ENCODE measurements at regions not wholly inside any gene's neighbourhood (a gene's known extent, or its start where the extent isn't known, plus 50 kb on each side); places are given as distances from the start of the nearest gene placed in this dataset.

DNA sequence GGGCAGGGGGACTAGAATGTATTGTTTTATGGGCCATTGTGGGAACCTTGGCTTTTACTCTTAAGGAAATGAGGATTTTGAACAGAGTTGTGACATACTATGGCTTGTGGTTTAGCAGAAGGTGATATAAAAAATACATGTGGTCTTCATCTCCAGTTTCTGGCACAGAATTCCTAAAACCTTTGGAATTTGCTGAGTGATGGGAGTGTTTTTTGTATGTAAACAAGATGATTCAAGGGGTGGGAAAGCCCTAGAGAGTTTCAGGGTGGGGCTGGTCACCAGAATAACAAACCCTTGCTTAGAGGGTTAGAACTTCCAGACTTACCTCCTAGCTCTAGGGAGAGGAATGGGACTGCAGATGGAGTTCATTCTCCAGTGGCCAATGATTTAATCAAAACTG, 316.1 kb downstream of the PHKB start:
- Histone ChIP-seq H3K4me1 (no peaks in the 10 kb centered on the region), H3K27ac (no peak overlapping the region), H3K4me3 (no peak overlapping the region), H3K36me3 (no peaks in the 10 kb centered on the region), H3K27me3 (no peaks in the 10 kb centered on the region), H3K9me3 (no peaks in the 10 kb centered on the region)
- DNase-seq = no peak
- no peak for TF ChIP-seq POLR2A (IDR thresholded peaks at IDR 0.05)
- TF ChIP-seq, protein P1, sequence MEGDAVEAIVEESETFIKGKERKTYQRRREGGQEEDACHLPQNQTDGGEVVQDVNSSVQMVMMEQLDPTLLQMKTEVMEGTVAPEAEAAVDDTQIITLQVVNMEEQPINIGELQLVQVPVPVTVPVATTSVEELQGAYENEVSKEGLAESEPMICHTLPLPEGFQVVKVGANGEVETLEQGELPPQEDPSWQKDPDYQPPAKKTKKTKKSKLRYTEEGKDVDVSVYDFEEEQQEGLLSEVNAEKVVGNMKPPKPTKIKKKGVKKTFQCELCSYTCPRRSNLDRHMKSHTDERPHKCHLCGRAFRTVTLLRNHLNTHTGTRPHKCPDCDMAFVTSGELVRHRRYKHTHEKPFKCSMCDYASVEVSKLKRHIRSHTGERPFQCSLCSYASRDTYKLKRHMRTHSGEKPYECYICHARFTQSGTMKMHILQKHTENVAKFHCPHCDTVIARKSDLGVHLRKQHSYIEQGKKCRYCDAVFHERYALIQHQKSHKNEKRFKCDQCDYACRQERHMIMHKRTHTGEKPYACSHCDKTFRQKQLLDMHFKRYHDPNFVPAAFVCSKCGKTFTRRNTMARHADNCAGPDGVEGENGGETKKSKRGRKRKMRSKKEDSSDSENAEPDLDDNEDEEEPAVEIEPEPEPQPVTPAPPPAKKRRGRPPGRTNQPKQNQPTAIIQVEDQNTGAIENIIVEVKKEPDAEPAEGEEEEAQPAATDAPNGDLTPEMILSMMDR (IDR thresholded peaks at IDR 0.05) = no peak

DNA sequence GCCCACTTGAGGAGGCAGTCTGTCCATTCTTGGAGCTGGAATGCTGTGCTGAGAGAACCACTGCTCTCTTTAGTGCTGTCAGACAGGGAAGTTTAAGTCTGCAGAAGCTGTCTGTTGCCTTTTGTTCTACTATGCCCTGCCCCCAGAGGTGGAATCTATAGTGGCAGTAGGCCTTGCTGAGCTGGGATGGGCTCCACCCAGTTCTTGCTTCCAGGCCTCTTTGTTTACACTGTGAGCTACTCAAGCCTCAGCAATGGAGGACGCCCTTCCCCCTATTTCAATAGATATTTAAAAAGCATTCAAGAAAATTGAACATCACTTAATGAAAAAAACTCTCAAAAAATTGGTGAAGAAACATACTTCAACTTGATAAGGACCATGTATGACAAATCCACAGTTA, 313.5 kb downstream of the PHKB start:
- H3K36me3 ChIP-seq = no peaks in the 10 kb centered on the region
- H3K4me1 ChIP-seq = no peaks in the 10 kb centered on the region
- no peaks in the 10 kb centered on the region for H3K9me3 ChIP-seq
- no peak overlapping the region for H3K27ac ChIP-seq
- H3K4me3 ChIP-seq = no peak overlapping the region
- H3K27me3 ChIP-seq = no peaks in the 10 kb centered on the region
- no peak for DNase-seq
- no peak for TF ChIP-seq POLR2A (IDR thresholded peaks at IDR 0.05)
- TF ChIP-seq, protein P1 (IDR thresholded peaks at IDR 0.05) = no peak

DNA sequence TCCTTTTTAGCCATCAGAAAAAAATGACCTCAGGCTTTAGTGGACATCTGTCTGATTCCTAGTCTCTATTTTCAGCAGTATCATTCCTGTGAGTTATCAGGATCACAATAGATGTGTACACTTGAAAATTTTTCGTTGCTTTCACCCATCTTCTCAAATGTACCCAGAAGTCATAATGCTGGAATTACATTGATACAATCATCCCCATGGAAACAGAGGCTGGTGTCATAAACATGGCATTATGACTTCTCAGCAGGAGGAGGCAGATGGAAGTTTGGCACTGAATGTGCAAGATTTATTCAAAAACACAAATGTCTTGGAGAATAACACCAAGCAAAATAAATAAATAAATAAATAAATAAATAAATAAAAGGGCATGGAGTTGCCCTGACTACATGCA, 292.5 kb downstream of the PHKB start:
- Histone ChIP-seq H3K27me3 (no peaks in the 10 kb centered on the region), H3K4me3 (no peak overlapping the region), H3K36me3 (no peaks in the 10 kb centered on the region), H3K4me1 (no peaks in the 10 kb centered on the region), H3K27ac (no peak overlapping the region), H3K9me3 (no peaks in the 10 kb centered on the region)
- DNase-seq = no peak
- TF ChIP-seq, protein P1 (IDR thresholded peaks at IDR 0.05) = no peak
- TF ChIP-seq POLR2A (IDR thresholded peaks at IDR 0.05) = no peak

Small RNA genes lying in the stretch of these regions (small RNA-seq; reads per million reads assigned to genes)
- 0 reads per million in 2 donors for gene AC141846.1
